NB4 (cell line): ENCODE measurements at regions not wholly inside any gene's neighbourhood (a gene's known extent, or its start where the extent isn't known, plus 50 kb on each side); places are given as distances from the start of the nearest gene placed in this dataset.

Experiments
- DNase-seq: peaks from one replicate; pipeline ENCODE4 v3.0.0; 2010; ENCODE audit warnings: low read depth
- H3K4me3 ChIP-seq: one replicate; pipeline ENCODE4 v1.5.1; 2011; ENCODE audit warnings: mild to moderate bottlenecking, low read depth, low read length, moderate library complexity
- MYC ChIP-seq: IDR thresholded peaks from 2 replicates; pipeline ENCODE4 v1.6.1; 2011; ENCODE audit warnings: low read depth, low read length
- POLR2A ChIP-seq: IDR thresholded peaks from 2 replicates; pipeline ENCODE4 v1.6.1; 2011; ENCODE audit warnings: mild to moderate bottlenecking; ENCODE audit not compliant: insufficient read length; ENCODE audit errors: extremely low read depth
- TF ChIP-seq, protein P1 (sequence below): IDR thresholded peaks from one replicate; pipeline ENCODE4 v1.5.1; 2012; ENCODE audit warnings: low read depth, low read length
- TF ChIP-seq, protein P2 (sequence below): IDR thresholded peaks from 2 replicates; pipeline ENCODE4 v1.6.1; 2011; ENCODE audit warnings: low read depth, low read length

DNA sequence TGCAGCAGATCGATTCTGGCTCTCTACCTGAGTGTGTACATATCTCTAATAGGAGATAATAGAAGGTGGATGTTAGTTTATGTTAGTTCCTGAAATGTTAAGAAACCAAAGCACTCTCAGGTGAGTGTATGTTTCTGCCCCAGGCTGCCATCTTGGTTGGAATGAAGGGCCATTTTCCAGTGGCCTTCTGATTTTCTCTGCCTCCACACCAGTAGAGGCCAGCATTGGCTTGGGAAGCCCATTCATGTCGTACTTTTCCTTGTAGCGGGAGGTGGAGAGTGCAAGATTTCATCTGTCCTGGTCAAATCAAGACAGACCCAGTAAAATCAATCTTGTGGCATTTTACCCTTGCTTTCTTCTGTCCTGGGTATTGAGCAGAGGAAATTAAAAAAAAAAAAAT, 91.0 kb downstream of the GAS1 start:
- DNase-seq, result no peak
- TF ChIP-seq POLR2A, result no peak
- TF ChIP-seq, protein P1, sequence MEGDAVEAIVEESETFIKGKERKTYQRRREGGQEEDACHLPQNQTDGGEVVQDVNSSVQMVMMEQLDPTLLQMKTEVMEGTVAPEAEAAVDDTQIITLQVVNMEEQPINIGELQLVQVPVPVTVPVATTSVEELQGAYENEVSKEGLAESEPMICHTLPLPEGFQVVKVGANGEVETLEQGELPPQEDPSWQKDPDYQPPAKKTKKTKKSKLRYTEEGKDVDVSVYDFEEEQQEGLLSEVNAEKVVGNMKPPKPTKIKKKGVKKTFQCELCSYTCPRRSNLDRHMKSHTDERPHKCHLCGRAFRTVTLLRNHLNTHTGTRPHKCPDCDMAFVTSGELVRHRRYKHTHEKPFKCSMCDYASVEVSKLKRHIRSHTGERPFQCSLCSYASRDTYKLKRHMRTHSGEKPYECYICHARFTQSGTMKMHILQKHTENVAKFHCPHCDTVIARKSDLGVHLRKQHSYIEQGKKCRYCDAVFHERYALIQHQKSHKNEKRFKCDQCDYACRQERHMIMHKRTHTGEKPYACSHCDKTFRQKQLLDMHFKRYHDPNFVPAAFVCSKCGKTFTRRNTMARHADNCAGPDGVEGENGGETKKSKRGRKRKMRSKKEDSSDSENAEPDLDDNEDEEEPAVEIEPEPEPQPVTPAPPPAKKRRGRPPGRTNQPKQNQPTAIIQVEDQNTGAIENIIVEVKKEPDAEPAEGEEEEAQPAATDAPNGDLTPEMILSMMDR, result no peak
- TF ChIP-seq, protein P2, sequence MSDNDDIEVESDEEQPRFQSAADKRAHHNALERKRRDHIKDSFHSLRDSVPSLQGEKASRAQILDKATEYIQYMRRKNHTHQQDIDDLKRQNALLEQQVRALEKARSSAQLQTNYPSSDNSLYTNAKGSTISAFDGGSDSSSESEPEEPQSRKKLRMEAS, result no peak
- TF ChIP-seq MYC, result no peak
- no peak overlapping the region for H3K4me3 ChIP-seq

DNA sequence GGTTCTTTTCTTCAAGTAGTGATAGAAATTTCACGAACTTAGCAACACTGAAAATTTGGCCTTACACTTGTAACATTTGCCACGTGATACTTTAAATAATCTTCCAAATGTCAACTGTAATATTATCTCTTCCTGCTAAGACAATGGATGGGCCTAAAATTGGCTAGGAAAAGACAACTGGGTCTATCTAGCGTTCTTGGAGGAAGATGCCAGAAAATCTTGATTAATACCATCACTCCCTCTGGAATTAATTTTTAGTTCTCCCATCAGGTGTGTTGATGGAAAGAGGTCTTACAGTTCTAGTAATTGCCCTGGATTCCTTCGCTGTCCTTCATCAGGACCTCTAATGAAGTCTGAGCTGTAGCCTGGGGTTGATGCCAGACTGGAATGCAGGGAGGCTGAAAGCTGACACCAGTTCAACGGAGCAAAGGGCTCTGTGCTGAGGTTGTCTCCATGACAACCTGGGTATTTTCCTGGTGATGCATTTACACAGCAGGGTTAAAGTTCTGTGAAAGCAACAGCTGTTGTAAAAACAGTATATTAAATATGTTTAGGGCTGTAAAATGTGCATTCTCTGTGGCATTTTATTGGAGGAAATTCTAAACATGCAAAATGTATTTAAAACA, 92.3 kb downstream of the GAS1 start:
- no peak for DNase-seq
- no peak for TF ChIP-seq MYC
- TF ChIP-seq, protein P2, result no peak
- TF ChIP-seq, protein P1, result no peak
- TF ChIP-seq POLR2A, result no peak
- no peak overlapping the region for H3K4me3 ChIP-seq

DNA sequence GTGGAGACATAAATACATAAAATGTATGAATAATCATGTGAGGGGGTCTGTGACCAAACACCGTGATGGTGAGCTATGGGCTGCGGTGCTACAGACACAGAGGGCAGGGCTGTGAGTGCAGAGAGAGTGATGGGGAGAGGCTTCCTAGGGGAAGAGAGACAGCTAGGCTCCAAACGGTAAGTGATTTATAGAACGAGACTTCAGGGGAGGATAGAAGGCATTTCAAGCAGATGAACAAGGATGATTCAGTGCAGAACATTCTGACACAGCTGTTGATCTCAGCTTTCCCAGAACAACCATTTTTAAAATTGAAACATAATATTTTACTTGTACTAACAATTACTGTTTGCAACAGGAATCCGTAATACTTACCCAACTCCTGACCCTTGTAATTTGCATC, 100.7 kb downstream of the GAS1 start:
- DNase-seq, result no peak
- no peak overlapping the region for H3K4me3 ChIP-seq
- TF ChIP-seq POLR2A, result no peak

DNA sequence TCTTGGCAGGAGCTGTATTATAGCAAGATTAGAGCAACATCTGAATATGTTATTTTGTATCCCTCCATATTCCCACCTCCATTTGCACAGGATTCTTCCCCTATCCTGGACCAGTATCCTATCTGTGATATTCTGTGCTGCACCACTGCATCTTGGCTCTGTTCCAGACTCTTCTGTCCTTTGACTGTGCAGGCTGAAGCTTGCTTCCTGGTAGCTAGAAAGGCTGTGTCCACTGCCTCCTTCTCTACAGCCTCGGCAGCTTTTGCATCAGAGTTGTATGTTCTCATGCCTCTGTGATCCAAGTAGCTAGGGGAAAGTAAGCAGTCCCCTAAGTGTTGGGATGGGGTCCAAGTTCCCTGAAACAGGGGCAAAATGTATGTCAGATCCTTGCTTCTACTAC, 104.1 kb downstream of the GAS1 start:
- no peak overlapping the region for H3K4me3 ChIP-seq
- no peak for DNase-seq
- no peak for TF ChIP-seq MYC
- TF ChIP-seq, protein P1, result no peak
- TF ChIP-seq, protein P2, result no peak

DNA sequence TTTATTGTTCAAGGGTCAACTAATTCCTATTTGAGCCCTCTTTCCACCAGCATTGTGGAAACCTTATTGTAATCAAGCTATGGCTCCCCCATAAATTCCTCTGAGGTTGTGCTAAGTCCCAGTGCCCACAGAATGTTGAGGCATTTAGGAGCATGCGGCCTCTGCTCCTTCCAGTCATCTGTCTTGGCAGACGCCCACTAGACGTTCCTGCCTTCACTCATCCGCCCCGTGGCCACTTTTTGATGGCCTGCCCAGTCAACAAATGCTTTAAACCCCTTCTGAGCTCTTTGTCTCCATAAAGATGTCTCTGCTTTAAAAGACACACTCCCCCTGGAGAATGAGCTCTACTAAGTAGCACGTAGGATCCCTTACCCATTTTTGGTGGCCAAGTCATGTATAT, 104.7 kb downstream of the GAS1 start:
- no peak for DNase-seq
- no peak overlapping the region for H3K4me3 ChIP-seq
- TF ChIP-seq, protein P1, result no peak
- TF ChIP-seq POLR2A, result no peak
- TF ChIP-seq, protein P2, result no peak
- TF ChIP-seq MYC, result no peak

DNA sequence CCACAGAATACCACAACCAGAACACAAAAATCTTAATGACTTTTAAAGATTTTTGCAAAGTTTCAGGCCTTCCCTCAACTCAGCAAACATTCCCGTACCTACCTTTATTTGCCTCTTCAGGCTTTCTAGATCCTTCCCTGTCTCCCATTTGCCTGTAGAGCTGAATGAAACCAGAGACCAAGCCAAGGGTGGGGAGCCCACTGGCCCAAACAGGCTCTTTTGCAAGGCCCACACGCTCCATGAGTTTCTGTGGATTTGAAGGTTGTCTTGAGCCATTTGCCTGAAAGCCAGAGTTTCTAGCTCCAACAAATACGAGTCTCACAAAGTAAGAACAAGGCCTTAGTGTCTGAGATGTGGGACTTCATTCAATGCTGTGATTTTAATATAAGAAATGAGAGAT, 107.8 kb downstream of the GAS1 start:
- H3K4me3 ChIP-seq, result no peak overlapping the region
- no peak for TF ChIP-seq POLR2A
- TF ChIP-seq, protein P1, result no peak
- no peak for TF ChIP-seq MYC
- TF ChIP-seq, protein P2, result no peak
- DNase-seq, result no peak
